NB4 (cell line): ENCODE measurements at regions not wholly inside any gene's neighbourhood (a gene's known extent, or its start where the extent isn't known, plus 50 kb on each side); places are given as distances from the start of the nearest gene placed in this dataset.

Source experiments
- CTCF ChIP-seq: IDR thresholded peaks from one replicate; pipeline ENCODE4 v1.5.1; 2012; ENCODE audit warnings: low read depth, low read length
- MAX ChIP-seq: IDR thresholded peaks from 2 replicates; pipeline ENCODE4 v1.6.1; 2011; ENCODE audit warnings: low read depth, low read length
- MYC ChIP-seq: IDR thresholded peaks from 2 replicates; pipeline ENCODE4 v1.6.1; 2011; ENCODE audit warnings: low read depth, low read length
- POLR2A ChIP-seq: IDR thresholded peaks from 2 replicates; pipeline ENCODE4 v1.6.1; 2011; ENCODE audit warnings: mild to moderate bottlenecking; ENCODE audit not compliant: insufficient read length; ENCODE audit errors: extremely low read depth

GRCh38 chr20:1824834-1825233 is 70.4 kb upstream of the SIRPA start:
- TF ChIP-seq POLR2A (no peak), CTCF (no peak), MYC (no peak), MAX (no peak)
